ENCODE measurements at regions not wholly inside any gene's neighbourhood (a gene's known extent, or its start where the extent isn't known, plus 50 kb on each side); places are given as distances from the start of the nearest gene placed in this dataset.
"Not testable (repeated sequence)": the region's sequence is repeated elsewhere in the genome, so short reads cannot be mapped to it uniquely, and the experiment has no call there.

DNA sequence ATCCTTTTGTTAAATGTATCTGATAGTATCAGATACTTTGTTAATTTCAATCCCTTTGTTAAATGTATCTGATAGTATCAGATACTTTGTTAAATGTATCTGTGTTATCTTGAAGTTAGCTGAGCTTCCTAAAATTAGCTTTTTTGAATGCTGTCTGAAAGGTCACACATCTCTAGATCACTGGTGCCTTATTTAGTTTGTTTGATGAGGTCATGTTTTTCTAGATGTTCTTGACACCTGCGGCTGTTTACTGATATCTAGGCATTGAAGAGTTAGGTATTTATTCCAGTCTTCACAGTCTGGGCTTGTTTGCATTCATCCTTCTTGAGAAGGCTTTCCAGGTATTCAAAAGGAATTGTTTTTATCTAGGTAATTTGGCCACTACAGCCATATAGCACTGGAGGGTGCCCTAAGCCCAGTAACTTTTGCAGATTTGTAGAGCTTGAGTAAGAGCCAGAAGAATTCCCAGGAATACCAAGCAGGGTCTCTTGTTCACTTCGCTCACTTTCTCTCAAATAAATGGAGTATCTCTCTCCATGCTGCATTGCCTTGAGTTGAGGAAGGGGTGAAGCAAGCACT, 435.4 kb upstream of the GRAMD2B start:
- POLR2A ChIA-PET: no interaction called here
- no peak for DNase-seq (ENCODE audit: low read depth in 1 of 2, low spot score in 1 of 2)
- no peak for FAIRE-seq
- CTCF ChIA-PET: interaction anchor here (0.6 kb wide), 1 partner anchor 107 kb away, joined by 3 read pairs; no protein-coding TSS in a partner anchor
- TF ChIP-seq RNF2 (IDR thresholded peaks at IDR 0.05; ENCODE audit: borderline replicate concordance, low read depth) (no peak), MAFK (IDR thresholded peaks at IDR 0.05; ENCODE audit: partially characterized antibody) (no peak), EHMT2 (IDR thresholded peaks at IDR 0.05; ENCODE audit: low read depth) (no peak), RARB (CRISPR knock-in tag; IDR thresholded peaks at IDR 0.05) (no peak), FOSL2 (IDR thresholded peaks at IDR 0.05) (no peak), FOSL2 (CRISPR knock-in tag; IDR thresholded peaks at IDR 0.05) (no peak), FOSB (CRISPR knock-in tag; IDR thresholded peaks at IDR 0.05) (no peak), EHF (CRISPR knock-in tag; IDR thresholded peaks at IDR 0.05) (no peak), CBX2 (IDR thresholded peaks at IDR 0.05; ENCODE audit: borderline replicate concordance, low read depth) (no peak), ATOH8 (CRISPR knock-in tag; IDR thresholded peaks at IDR 0.05; ENCODE audit: low read depth) (no peak), PHF8 (IDR thresholded peaks at IDR 0.05; ENCODE audit: borderline replicate concordance, low read depth) (no peak), HDAC2 (IDR thresholded peaks at IDR 0.05) (no peak), FOXS1 (CRISPR knock-in tag; IDR thresholded peaks at IDR 0.05) (no peak), RFX5 (IDR thresholded peaks at IDR 0.05) (no peak), HES2 (IDR thresholded peaks at IDR 0.05) (no peak), GATA3 (IDR thresholded peaks at IDR 0.05; ENCODE audit: borderline replicate concordance) (no peak), JUNB (IDR thresholded peaks at IDR 0.05) (no peak)
- TF ChIP-seq, protein P1, sequence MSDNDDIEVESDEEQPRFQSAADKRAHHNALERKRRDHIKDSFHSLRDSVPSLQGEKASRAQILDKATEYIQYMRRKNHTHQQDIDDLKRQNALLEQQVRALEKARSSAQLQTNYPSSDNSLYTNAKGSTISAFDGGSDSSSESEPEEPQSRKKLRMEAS (IDR thresholded peaks at IDR 0.05): no peak
- WGBS (ENCODE audit: missing lambda C conversion rate): 8% methylated on average over 2 of the region's 2 CpGs
- Histone ChIP-seq H3K4me2 (no peak overlapping the region), H3K4me3 (no peak overlapping the region), H3K27ac (no peak overlapping the region), H3K9me3 (peaks cover 3% of the 10 kb centered on the region; the same call in 1 of the 3 replicates), H3K4me1 (no peaks in the 10 kb centered on the region)
- ATAC-seq: no peak

- ChIA-PET POLR2A (no interaction called here), CTCF (no interaction called here)
- no peak for FAIRE-seq
- no peak for ATAC-seq
- Histone ChIP-seq H3K4me2 (no peak overlapping the region), H3K9me3 (peaks cover 3% of the 10 kb centered on the region; the same call in 1 of the 3 replicates), H3K27ac (no peak overlapping the region), H3K4me3 (no peak overlapping the region), H3K4me1 (no peaks in the 10 kb centered on the region)
- no peak for DNase-seq (ENCODE audit: low read depth in 1 of 2, low spot score in 1 of 2)
- 35% methylated on average over 4 of the region's 4 CpGs for WGBS (ENCODE audit: missing lambda C conversion rate)
- TF ChIP-seq POLR2AphosphoS2 (conservative IDR thresholded peaks at IDR 0.05; ENCODE audit: low read length): no peak
- no peak for TF ChIP-seq HMGXB4 (CRISPR knock-in tag; IDR thresholded peaks at IDR 0.05; ENCODE audit: borderline replicate concordance)
Measured at GRCh38 chr5:125992050-125992449, 431.2 kb upstream of the GRAMD2B start.

GRCh38 chr5:125999271-126000030, 423.8 kb upstream of the GRAMD2B start:
- H3K4me2 ChIP-seq; H3K4me3 ChIP-seq; H3K4me1 ChIP-seq; H3K9me3 ChIP-seq; DNase-seq (ENCODE audit: low read depth in 1 of 2, low spot score in 1 of 2); POLR2A ChIA-PET; CTCF ChIA-PET; FAIRE-seq; H3K27ac ChIP-seq; ATAC-seq: not testable (repeated sequence)
- 38% methylated on average over 5 of the region's 5 CpGs for WGBS (ENCODE audit: missing lambda C conversion rate)
